GM04503 (cell line): ENCODE measurements at regions not wholly inside any gene's neighbourhood (a gene's known extent, or its start where the extent isn't known, plus 50 kb on each side); places are given as distances from the start of the nearest gene placed in this dataset.

Experiments
- DNase-seq: peaks from one replicate; pipeline ENCODE4 v3.0.0-alpha.2; 2012; ENCODE audit warnings: low read depth

DNA sequence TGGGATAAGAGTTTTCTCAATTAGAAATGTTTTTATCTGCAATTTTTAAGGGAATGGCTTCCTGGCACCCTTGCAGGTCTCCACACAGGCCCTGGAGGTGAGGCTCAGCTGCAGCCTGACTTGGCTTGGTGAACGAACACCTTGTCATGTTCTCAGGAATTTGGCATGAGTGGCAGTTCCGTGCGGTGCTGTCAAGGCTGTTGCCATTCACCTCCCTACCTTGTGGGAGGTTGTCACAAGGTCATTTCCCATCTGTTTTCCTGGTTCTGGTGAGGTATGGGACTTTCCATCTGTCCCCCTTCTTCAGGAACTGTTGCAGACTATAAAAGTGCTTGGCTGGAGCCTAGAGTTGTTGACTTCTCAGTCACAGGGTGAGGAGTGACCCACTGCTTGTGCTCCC is 82.9 kb downstream of the ELOVL4 start:
- DNase-seq, result no peak

DNA sequence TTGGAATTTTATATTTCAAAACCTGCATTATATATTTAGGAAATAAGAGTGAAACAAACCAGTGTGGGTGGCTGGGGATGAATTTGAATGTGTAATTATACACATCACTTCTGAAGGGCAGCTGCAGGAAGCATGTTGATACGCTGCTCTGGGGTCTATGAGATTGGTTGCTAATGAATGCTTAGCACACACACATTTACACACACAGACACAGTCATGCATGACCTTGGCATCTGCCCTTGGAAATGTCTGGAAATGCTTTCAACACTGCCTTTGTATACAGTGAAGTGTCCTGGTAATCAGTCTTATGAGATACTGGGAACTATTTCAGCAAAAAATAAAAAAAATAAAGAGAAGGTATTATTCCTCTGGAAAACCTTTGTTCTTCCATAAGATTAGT is 83.4 kb downstream of the ELOVL4 start:
- no peak for DNase-seq

DNA sequence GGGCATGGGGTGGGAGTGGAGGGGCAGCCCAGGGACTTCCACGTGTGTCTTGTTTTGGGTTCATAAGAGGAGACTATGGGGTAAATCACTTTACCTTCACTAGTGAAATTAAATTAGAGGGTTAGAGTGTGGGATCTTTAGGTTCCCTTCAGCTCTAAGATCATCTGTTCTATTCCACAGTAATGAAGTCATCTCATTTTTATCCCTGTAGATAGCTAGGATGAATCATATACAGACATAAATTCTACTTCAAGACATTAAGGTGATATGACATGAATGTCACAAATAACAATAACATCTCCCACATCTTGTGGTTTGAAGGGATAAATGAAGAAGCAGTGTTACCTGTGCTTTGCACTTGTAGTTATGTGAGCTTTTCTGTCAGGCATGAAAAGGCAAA is 83.8 kb downstream of the ELOVL4 start:
- no peak for DNase-seq

GRCh38 chr6:79862711-79863110 is 84.6 kb downstream of the ELOVL4 start:
- DNase-seq, result no peak

DNA sequence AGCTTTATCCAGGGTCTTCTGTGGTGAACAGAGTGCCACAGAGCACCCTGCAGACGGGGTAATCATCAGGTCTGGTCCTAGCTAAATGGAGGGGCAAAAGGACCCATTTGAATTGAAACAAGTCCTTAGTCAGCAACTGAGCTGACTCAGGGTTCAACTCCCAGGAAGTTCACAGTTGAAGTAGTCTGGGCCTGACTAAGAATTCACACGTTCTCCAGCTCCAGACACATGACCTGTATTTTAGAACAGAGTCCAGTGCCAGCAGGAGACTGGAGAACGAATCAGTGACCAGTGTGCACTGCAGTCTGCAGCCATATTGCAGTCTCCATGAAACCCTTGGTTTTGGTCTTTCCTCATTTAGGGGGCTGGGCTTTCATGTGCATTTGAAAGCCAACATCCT is 85.2 kb downstream of the ELOVL4 start:
- no peak for DNase-seq

DNA sequence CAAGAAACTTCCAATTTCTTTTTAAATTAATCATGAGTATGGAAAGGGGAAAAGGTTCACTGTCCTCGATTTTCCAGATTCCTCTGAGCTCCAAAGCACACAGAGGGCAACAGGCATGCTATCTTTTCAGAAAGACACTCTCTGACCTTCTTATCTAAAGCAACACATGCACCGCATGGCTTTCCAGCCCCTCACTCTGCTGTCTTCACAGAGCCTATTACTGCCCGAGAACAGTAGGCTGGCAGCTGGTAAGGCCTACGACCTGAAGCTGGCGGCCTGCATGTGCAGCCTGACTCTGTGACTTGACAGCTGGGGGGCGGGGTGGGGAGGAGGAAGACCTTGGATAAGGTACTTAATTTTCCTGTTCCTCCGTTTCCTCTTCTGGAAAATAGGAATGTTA is 86.3 kb downstream of the ELOVL4 start:
- no peak for DNase-seq

DNA sequence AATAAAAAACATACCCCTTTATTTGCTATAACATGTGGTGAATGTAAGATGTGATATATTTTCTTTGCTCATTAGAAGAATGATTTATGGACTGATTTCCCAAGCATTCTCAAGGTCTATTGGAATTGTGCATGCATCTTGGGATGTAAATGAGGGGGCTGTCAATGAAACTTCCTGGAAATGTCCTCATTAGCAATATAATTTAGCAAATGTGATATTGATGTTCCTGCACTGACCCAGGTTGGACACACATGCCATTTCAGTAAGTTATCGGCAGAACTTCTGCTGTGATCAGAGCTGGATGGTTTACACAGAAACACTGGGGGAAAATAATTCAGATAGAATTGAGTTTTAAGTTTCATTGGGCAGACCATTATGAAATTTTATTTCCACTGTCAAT is 99.9 kb downstream of the ELOVL4 start:
- no peak for DNase-seq

GRCh38 chr6:79842376-79843040 is 104.8 kb downstream of the ELOVL4 start:
- DNase-seq, result no peak

DNA sequence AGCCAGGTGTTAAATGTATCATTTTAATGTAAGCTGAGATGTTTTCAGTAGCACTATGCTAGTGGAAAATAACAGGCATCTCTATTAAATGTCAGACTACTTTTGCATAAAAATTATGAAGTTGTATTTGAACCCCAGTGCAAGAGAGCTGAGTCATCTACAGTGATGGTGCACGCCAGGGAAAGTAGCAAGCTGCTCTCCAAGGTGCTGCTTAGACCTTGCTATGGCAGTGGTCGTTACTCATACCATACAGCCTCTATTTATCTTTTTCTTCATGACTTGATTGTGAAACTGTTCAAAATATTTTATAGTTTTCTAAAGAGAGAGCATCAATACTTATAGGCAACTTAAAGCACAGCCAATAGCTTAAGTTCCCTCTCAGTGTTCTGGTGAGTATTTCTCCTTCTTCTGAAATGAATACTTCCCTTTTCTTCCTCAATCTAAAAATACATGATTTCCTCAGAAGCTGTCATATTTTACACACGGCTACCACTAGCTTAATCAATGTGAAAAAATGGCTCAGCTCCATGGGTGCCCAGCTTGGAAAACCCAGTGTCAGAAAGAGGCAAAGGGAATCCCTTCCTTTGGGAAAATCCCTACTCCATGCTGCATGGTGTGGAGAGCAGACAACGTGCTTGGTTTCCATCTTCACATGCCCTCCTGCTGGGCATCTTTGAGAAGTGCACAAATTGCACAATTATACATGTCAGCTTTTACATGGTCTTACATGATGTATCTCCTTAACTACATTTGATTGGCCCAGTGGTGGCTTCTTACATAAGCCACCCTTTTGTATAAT is 105.6 kb downstream of the ELOVL4 start:
- DNase-seq, result no peak

DNA sequence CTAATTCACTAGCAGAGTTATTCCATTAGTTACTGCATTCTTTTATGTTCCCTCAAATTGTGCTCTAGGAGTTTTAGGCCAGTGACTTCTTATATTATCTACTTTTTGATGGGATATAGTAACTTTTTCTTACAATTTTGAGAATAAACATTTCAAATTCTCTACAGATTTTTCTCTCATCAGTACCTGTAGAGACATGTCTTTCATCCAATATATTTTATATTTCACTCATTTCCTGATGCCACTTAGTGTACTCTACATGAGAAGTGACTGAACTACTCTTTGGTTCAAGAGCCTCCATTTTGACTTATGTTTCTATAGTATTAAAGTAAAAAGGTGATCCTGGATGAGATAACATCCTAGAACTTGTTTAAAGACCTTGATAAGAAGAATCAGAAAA is 108.5 kb downstream of the ELOVL4 start:
- no peak for DNase-seq

DNA sequence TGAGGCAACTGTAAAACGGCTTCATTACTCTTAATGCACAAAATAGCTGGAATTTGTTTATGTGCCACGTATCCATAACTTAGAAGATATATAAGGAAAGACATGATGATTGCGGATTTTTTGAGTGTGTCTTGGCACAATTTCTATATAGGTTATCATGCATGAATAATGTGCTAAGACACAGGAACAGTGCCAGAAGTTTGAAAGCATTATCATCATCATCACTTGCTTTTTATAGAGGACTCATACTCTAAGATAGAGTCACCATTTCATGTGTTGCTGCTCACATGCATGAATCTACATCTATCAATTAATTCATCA is 113.4 kb downstream of the ELOVL4 start:
- DNase-seq, result no peak

GRCh38 chr6:79833264-79833963 is 113.9 kb downstream of the ELOVL4 start:
- DNase-seq, result no peak

DNA sequence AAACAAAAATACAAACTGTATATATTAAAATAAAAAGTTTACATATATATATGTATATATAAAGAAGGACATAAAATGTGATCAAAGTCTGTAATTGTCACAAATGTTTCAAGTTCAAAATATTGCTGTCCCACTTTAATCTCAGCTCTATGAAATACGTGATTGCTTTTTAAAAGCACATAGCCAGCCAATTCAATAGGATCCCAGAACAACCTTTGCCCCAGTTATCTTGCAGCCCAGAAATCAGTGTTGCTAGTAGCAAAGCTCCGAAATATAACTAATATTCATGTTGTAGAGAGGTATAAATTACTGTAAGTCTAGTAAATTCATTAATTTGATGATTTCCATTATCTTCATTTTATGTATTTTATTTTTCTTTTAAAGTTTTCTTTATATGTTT is 114.6 kb downstream of the ELOVL4 start:
- no peak for DNase-seq

DNA sequence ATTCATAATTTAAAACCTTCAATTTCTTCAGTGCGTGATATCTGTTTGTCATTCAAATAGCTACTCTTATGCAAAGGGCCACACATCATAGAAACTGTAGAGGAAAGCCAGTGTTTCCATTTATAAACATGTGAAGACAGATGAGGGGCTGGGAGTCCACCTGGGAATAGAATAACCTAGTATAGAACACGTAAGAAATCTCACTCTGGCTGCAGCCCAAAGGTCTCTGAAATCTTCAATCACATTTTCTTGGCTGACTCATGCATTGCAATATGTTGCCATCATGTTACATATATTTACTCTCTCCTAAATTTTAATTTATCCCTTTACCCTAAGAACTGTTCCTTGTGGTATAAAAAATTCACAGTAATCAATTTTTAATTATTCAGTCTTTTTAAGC is 123.2 kb downstream of the ELOVL4 start:
- DNase-seq, result no peak

DNA sequence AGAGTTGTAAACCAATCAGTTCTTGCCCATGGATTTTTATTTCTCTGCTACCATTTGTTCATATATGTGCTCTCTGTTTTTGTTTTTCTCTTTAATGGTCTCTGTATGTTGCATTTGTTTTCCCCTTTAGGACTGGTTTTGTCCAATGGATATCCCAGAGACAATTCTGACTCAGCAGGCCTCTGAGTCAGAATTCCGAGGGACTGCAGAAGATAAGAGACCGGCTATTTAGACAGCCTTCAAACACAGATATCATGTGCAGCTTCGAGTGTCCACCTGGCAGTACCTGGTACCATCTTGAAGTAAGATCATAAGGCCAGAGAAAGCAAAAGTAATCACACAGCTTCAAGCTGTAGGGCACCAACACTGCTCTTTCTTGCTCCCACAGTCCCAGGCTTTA is 125.5 kb downstream of the ELOVL4 start:
- no peak for DNase-seq

DNA sequence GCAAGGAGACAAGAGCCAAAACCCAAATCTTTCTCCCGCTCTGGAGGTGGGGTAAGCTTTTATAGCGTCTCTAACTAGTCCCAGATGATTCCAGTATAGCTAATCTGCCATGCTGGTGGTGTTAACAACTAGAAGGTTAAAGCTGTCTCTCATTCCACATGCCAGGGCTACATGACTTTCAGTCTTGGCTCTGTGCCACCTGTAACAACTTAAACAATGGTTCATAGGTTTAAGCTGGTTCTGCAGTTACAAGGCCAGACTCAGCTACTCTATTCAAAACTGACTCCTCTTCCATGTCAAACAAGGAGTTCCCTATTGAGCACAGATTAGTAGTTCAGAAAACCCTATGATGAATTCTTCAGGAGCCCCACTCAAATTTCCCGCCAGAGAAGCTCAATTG is 128.9 kb downstream of the ELOVL4 start:
- no peak for DNase-seq

DNA sequence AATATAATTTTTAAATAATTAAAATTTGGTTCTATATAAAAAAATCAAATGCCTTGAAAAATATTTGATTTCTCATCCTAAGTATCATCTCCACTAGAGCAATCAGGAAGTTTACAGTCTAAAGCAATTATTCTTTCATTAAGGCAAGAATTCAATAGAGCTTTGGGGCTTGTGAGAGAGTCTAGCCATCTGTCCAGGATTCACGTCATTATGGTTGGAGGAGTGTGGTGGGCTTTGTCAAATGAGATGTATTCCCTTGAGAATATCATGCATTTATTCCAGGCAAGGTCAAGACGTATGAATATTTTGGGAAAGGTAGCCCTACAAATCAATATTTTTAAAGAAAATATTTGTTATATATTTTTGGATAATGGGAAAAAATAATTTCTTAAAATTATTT is 132.4 kb downstream of the ELOVL4 start:
- DNase-seq, result no peak

DNA sequence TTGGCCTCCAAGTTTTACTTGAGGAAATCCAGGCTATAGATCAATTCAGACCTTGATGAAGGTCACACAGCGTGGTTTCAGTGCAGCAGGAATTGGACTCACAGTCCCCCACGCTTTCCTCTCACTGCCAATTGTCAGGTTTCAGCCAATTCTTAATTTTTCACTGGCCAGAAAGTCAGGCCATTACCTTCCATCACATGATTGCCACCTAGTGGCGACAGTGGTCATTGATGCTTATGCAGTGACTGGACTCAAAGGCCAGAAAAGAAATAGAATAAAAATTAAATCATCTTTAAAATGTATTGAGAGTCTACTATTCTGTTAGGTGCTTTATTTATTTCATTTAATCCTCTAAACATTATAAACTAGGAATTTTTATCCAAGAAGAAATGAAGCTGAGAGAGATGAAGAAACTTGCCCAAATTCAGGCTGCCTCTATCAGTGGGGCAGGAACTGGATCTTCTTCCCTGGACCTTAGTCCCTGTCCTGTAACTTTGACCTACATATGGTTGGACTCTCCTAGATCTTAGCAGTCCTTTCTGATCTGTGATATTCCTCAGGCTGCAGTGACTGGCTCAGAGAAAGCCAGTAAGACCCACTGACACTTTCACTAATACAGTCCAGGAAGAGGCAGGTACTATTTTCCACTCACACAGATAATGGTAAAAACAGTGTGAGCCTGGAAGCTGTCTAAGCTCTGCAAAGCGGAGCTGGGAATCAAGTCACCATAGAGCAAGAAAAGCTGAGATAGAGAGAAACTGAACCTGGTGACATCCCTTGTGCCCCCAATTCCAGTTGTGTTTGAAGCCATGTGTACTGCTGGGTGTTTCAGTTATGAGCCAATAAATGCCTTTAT is 133.3 kb downstream of the ELOVL4 start:
- peak; percentile 13 for DNase-seq

DNA sequence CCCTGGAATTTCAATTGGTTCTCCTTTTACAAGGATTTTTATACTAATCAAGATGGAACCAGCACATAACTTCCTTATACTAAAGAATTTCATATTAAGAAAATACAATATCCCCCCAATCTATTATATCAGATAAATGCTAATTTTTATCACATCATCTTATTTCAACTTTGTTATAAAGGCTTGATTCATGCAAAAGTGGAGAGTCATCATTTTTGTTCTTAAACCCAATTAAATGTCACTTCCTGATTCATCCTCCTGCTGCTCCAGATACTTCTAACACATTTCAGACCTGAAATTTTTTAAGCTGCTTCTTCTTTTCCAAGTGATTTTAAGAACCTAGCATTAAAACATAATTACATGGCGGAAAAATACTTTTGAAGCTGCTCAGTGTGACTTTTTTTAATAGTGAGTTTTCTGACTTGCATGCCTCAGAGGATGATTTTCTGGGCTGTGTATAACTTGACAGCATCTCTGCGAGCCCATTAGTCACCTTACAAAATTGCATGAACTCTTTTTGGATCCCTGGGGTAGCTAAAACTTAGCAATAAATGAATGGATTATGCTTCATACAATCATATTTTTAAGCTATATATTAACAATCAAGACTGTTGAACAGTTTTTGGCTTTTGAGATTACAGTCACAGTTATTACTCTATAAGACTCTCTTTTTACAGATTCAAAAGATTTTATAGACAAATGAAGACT is 134.1 kb downstream of the ELOVL4 start:
- DNase-seq, result no peak

DNA sequence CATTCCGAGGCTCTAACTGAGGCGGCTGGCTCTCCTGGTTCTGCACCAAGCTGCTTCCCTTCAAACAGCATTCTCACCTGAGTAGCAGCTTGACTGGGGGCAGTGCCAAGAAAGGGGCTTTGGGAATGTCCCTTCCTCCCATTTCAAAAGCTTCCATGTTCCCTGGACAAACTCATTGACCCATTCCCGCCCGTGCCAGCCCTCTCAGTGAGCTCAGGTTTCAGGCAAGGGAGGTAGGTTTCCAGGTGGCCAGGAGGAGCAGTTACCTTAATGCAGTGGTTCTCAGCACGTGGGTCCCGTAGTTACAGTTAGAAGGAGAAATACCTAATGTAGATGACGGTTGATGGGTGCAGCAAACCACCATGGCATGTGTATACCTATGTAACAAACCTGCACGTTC is 135.2 kb downstream of the ELOVL4 start:
- no peak for DNase-seq

GRCh38 chr6:79810871-79811270 is 136.5 kb downstream of the ELOVL4 start:
- no peak for DNase-seq

DNA sequence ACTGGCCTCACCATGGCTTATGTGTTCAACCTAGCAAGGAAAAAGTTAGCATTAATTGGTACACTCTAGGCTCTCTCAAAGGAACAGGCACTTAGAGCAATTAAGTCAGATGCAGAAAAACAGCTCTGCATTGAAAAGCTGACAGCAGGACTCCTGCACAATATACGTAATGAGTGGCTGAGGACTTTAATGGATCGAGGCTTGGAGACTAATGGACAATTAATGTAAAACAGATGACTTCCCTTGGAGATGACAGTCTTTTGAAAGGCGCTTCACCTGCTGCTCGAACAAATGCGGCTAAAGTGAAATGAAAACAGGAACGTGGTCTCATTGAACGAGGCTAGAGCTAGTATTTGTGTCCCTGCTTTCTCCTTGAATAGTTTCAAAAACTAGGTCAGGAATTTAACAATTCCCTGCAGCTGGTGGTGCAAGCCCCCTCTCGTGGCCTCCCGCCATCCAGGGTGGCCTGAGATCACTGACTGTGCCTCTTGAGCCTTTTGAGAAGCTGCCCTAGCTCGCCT is 137.1 kb downstream of the ELOVL4 start:
- no peak for DNase-seq
